ENCODE measurements at regions not wholly inside any gene's neighbourhood (a gene's known extent, or its start where the extent isn't known, plus 50 kb on each side); places are given as distances from the start of the nearest gene placed in this dataset.

DNA sequence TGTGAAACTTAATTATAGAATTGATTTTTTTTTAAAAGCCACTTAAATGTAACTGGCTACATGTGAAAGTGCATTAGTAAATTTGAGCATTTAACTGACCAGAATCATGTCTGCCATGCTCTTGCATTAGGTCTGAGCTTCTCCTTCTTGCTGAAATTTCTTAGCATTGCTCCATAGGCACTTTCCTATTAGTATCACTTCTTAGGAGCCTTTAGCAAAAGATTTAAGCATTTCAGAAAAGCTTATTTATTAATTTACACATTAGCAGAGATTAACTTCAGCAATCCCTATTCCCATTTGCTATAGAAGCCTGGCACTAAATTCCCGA is 211.0 kb downstream of the SNX18 start:
- TF ChIP-seq, protein P1, sequence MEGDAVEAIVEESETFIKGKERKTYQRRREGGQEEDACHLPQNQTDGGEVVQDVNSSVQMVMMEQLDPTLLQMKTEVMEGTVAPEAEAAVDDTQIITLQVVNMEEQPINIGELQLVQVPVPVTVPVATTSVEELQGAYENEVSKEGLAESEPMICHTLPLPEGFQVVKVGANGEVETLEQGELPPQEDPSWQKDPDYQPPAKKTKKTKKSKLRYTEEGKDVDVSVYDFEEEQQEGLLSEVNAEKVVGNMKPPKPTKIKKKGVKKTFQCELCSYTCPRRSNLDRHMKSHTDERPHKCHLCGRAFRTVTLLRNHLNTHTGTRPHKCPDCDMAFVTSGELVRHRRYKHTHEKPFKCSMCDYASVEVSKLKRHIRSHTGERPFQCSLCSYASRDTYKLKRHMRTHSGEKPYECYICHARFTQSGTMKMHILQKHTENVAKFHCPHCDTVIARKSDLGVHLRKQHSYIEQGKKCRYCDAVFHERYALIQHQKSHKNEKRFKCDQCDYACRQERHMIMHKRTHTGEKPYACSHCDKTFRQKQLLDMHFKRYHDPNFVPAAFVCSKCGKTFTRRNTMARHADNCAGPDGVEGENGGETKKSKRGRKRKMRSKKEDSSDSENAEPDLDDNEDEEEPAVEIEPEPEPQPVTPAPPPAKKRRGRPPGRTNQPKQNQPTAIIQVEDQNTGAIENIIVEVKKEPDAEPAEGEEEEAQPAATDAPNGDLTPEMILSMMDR (IDR thresholded peaks at IDR 0.05; ENCODE audit: unreplicated experiment) = no peak

DNA sequence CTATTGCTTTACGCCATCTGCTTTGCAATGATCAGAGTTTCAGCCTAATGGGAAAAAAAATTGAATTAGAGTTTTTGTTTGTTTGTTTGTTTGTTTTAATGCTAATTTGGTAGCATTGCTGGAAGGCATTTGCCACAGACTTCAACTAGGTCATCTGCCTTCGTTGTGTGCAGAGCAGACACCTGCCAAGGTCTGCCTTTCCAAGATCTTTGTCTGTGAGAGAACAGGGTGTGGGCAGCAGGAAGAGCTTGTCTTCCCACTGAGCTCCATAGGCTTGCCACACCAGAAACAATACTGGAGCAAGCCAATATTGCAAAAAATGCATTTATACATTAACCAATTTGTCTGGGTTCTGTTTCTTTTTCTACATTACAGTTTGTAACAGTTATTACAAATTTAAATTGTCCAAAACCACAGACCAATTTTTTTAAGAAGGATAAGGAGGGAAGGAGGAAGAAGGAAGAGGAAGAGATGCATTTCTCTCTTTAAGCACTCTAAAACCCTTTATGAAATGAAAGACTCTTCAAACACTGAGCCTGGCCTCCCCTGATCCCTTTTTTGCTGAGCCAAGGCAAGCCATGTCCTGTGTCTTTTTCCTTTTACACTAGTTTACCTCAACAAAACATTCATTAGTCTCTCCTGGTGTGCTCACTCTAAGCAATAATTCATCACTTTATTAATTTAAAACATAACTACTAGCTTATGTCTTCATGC is 210.5 kb downstream of the SNX18 start:
- DNase-seq (ENCODE audit: low spot score, unreplicated experiment) = no peak
- H3K4me1 Mint-ChIP-seq (ENCODE audit: low read depth) = peaks cover 5% of the 10 kb centered on the region
- no peak overlapping the region for H3K27ac Mint-ChIP-seq
- peaks cover 43% of the 10 kb centered on the region for H3K27me3 Mint-ChIP-seq
- H3K4me3 Mint-ChIP-seq (ENCODE audit: low read depth) = no peak overlapping the region
- H3K36me3 Mint-ChIP-seq (ENCODE audit: insufficient read depth) = no peaks in the 10 kb centered on the region
- no peaks in the 10 kb centered on the region for H3K9me3 Mint-ChIP-seq (ENCODE audit: low read depth)
- TF ChIP-seq, protein P1 (IDR thresholded peaks at IDR 0.05; ENCODE audit: unreplicated experiment) = no peak

More for the DNA sequence above, 211.0 kb downstream of the SNX18 start:
- DNase-seq (ENCODE audit: low spot score, unreplicated experiment) = no peak
- Mint-ChIP-seq H3K27ac (no peak overlapping the region), H3K4me3 (ENCODE audit: low read depth) (no peak overlapping the region), H3K9me3 (ENCODE audit: low read depth) (no peaks in the 10 kb centered on the region), H3K36me3 (ENCODE audit: insufficient read depth) (no peaks in the 10 kb centered on the region), H3K27me3 (peaks cover 41% of the 10 kb centered on the region), H3K4me1 (ENCODE audit: low read depth) (peaks cover 5% of the 10 kb centered on the region)

DNA sequence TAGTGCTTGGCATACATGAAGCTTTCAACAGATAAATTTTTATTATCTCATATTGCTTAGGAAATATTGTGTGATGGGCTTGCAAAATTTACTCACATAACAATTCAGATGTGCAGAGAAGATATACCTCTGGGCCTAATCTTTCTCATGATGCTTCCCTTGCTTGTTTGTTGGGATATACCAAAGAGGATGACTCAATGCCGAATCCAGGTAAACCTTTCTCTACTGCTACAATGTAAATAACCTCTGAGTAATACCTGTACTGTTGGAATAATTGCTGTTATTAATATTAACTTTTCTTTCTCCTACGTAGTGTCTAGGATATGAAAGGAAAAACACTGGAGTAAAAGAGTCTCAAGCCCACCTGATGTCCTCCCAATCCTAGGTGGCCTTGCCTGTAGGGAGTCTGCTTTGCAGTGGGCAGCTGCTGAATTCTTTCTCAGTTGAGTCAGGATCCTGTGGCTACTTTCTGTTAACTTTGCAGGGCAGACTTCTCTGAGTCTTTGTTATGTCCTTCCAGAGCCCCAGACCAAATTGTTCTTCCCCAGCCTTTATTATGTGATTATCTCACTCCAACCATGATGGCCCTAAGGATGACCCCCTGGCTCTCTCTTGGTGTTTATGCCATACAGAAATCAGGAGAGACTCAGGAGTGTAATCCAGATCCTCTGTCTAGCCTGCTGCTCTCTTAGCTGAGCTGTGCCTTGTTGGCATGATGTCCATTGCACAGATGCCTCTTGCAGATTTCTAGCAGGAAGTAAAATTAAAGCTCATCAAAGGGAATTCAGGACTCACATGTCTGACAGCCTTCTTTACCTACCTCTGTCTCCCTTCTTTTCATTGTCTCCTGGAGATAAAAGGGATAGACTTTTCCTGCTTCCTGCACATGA is 208.1 kb downstream of the SNX18 start:
- Mint-ChIP-seq H3K4me1 (ENCODE audit: low read depth) (peaks cover 5% of the 10 kb centered on the region), H3K9me3 (ENCODE audit: low read depth) (no peaks in the 10 kb centered on the region), H3K4me3 (ENCODE audit: low read depth) (no peak overlapping the region), H3K27ac (peak overlapping the region; percentile 8), H3K36me3 (ENCODE audit: insufficient read depth) (no peaks in the 10 kb centered on the region), H3K27me3 (peaks cover 54% of the 10 kb centered on the region)
- DNase-seq (ENCODE audit: low spot score, unreplicated experiment) = no peak
- TF ChIP-seq, protein P1 (IDR thresholded peaks at IDR 0.05; ENCODE audit: unreplicated experiment) = no peak

DNA sequence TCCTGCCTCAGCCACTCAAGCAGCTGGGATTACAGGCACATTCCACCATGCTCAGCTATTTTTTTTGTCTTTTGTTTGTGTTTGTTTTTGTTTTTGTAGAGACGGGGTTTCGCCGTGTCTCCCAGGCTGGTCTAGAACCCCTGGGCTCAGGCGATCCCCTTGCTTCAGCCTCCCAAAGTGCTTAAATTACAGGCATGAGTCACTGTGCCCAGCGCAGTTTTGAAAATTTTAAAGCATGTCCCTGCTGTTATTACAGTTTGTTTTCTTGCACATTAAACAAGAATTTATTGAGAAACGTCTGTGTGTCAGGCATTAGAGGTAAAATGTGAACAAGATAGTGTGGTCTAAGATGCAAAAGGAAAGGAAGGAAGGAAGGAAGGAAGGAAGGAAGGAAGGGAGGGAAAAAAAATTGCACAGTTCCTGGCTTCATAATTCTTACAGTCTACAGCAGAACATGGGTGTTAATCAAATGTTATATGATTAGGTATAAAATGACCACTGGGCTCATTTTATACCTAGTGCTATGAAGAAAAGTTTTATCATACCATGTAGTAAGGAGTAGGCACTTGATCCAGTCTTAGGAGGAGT is 205.4 kb downstream of the SNX18 start:
- Mint-ChIP-seq H3K4me1 (ENCODE audit: low read depth) (peaks cover 5% of the 10 kb centered on the region), H3K27ac (no peak overlapping the region), H3K36me3 (ENCODE audit: insufficient read depth) (no peaks in the 10 kb centered on the region), H3K27me3 (peaks cover 60% of the 10 kb centered on the region), H3K9me3 (ENCODE audit: low read depth) (no peaks in the 10 kb centered on the region), H3K4me3 (ENCODE audit: low read depth) (no peak overlapping the region)
- no peak for DNase-seq (ENCODE audit: low spot score, unreplicated experiment)
- TF ChIP-seq, protein P1 (IDR thresholded peaks at IDR 0.05; ENCODE audit: unreplicated experiment) = no peak

DNA sequence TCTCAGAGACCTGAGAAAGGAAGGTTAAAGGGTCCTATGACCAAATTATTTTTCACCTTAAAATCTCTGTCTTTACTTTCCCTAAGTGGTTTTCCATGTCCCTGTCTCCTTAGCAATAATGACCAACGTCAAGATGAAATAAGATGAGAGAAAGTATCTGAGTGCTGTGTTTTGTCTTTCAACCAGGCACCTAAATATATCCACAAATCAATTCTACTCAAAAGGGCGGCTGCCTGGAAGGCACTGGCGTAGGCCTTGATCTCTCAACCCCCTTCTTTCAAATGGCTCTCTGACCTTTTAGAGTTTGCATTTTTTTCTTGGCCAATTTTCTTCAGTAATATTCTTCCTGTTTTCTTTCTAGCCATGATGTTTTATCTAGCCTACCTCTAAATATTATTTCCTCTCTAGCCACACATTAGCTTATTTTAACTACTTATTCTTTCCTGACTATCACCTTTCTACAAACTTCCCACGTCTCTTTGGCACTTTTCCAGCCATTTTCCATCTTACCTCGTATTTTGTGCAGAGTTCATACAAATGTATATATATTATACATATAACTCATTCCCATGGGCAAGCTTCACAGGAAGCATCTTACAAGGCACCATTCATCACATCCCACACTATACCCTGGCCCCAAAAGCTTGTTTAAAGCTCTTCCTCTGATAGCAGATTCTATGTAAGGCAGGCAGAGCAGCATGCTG is 204.5 kb downstream of the SNX18 start:
- Mint-ChIP-seq H3K9me3 (ENCODE audit: low read depth) (peaks cover under 1% of the 10 kb centered on the region), H3K27me3 (peaks cover 56% of the 10 kb centered on the region)

More for the DNA sequence above, 204.5 kb downstream of the SNX18 start:
- DNase-seq (ENCODE audit: low spot score, unreplicated experiment) = no peak
- H3K27ac Mint-ChIP-seq = no peak overlapping the region
- no peak overlapping the region for H3K4me3 Mint-ChIP-seq (ENCODE audit: low read depth)
- H3K36me3 Mint-ChIP-seq (ENCODE audit: insufficient read depth) = no peaks in the 10 kb centered on the region
- H3K4me1 Mint-ChIP-seq (ENCODE audit: low read depth) = peaks cover 4% of the 10 kb centered on the region
- TF ChIP-seq, protein P1 (IDR thresholded peaks at IDR 0.05; ENCODE audit: unreplicated experiment) = no peak
